Naive thymus-derived CD4-positive, alpha-beta T cell (primary cell): ENCODE measurements at regions not wholly inside any gene's neighbourhood (a gene's known extent, or its start where the extent isn't known, plus 50 kb on each side); places are given as distances from the start of the nearest gene placed in this dataset.

Experiments used
- ATAC-seq: fragments of 150-1000 bp; cut with Tn5 transposase; 2 replicates; pipeline ENCODE4 v1.10.0; 2021; ENCODE audit warnings: mild to moderate bottlenecking, moderate library complexity
- CTCF ChIA-PET: fragments of 350-600 bp; sonication (Branson Sonifier 250); formaldehyde crosslinking; loops from one replicate; lab custom pipeline; 2021; ENCODE audit warnings: antibody characterized with exemption; lab: Charles Lee
- POLR2A ChIA-PET: fragments of 350-600 bp; sonication (Branson Sonifier 250); formaldehyde crosslinking; loops from one replicate; lab custom pipeline; 2021; ENCODE audit warnings: antibody characterized with exemption, inconsistent platforms; lab: Charles Lee
- DNase-seq, 9 donors: peaks; one replicate each; pipeline versions ENCODE4 v3.0.0 to v3.0.0-alpha.2; 2020 to 2022; ENCODE audit warnings: mixed read lengths in 1 of 9
- H3K27ac ChIP-seq: one replicate; pipeline ENCODE4 v1.7.0; 2013; ENCODE audit warnings: mild to moderate bottlenecking, low read depth, low read length, moderate library complexity
- H3K27me3 ChIP-seq, 2 donors: one replicate each; pipeline ENCODE4 v1.7.0; 2013; ENCODE audit warnings: low read length in 2 of 2, mild to moderate bottlenecking in 2 of 2, moderate library complexity in 2 of 2; ENCODE audit not compliant: control insufficient read depth in 2 of 2, insufficient read depth in 2 of 2
- H3K36me3 ChIP-seq, 3 experiments: 1 replicate in 2 of 3; 2 replicates in 1 of 3; pipeline ENCODE4 v1.7.0; 2013; ENCODE audit warnings: low read length in 3 of 3, mild to moderate bottlenecking in 3 of 3, moderate library complexity in 1 of 3; ENCODE audit not compliant: insufficient read depth in 3 of 3, control insufficient read depth in 2 of 3
- H3K4me1 ChIP-seq, 2 donors: one replicate each; pipeline ENCODE4 v1.7.0; 2013; ENCODE audit warnings: low read length in 2 of 2, mild to moderate bottlenecking in 2 of 2, moderate library complexity in 1 of 2; ENCODE audit not compliant: control insufficient read depth in 2 of 2, insufficient read depth in 2 of 2
- H3K4me3 ChIP-seq: 2 replicates; pipeline ENCODE4 v1.7.0; 2013; ENCODE audit warnings: mild to moderate bottlenecking, low read length
- H3K9me3 ChIP-seq, 3 experiments: 1 replicate in 2 of 3; 2 replicates in 1 of 3; pipeline ENCODE4 v1.7.0; 2013; ENCODE audit warnings: low read length in 3 of 3; ENCODE audit not compliant: control insufficient read depth in 2 of 3
- H3K27ac Mint-ChIP-seq, 9 donors: one replicate each; pipeline ENCODE4 v1.8.0; 2020 to 2022; ENCODE audit warnings: mixed read lengths in 9 of 9, mild to moderate bottlenecking in 8 of 9, moderate library complexity in 5 of 9, inconsistent platforms in 2 of 9
- H3K27me3 Mint-ChIP-seq, 5 donors: one replicate each; pipeline ENCODE4 v1.8.0; 2021 to 2022; ENCODE audit warnings: mixed read lengths in 5 of 5, mild to moderate bottlenecking in 1 of 5
- H3K36me3 Mint-ChIP-seq, 5 donors: one replicate each; pipeline ENCODE4 v1.8.0; 2020 to 2022; ENCODE audit warnings: mixed read lengths in 5 of 5, mild to moderate bottlenecking in 3 of 5, inconsistent platforms in 1 of 5
- H3K4me1 Mint-ChIP-seq, 7 donors: one replicate each; pipeline ENCODE4 v1.8.0; 2020 to 2022; ENCODE audit warnings: mixed read lengths in 7 of 7, mild to moderate bottlenecking in 3 of 7, inconsistent platforms in 1 of 7
- H3K4me3 Mint-ChIP-seq, 10 donors: one replicate each; pipeline ENCODE4 v1.8.0; 2020 to 2022; ENCODE audit warnings: mild to moderate bottlenecking in 10 of 10, mixed read lengths in 10 of 10, moderate library complexity in 6 of 10, inconsistent platforms in 2 of 10
- H3K9me3 Mint-ChIP-seq, 11 donors: one replicate each; pipeline ENCODE4 v1.8.0; 2020 to 2022; ENCODE audit warnings: mixed read lengths in 11 of 11, mild to moderate bottlenecking in 4 of 11, inconsistent platforms in 1 of 11, moderate library complexity in 1 of 11
- intact Hi-C, 2 donors: fragments of 100-400 bp; cut with micrococcal nuclease; formaldehyde crosslinking; loops; one replicate each; pipeline ENCODE4 v1.15.1; 2023

DNA sequence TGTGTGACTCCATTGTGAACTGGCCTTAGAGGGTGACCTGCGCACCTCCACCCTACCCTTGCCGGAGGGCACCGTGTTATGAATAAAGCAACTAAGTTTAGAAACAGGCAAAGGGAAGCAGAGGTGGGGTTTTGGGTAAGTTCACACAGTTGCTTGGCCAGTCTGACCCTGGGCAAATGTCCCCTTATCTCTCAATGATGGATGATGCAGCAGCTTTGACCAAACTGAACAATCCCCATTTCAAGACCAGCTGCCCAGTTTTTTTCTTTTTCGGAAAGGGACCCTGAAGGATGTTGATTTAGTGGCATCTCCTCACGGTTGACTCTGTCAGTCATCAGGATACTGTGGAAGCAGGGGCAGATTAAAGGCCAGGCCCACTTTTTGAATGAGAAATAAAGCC, 68.7 kb upstream of the PRDM1 start:
- Mint-ChIP-seq H3K27me3 (peaks cover 7 to 37% (median 9%) of the 10 kb centered on the region in 5 donors), H3K4me1 (peaks cover 0 to 6% (median 0%) of the 10 kb centered on the region in 7 donors), H3K27ac (no peak overlapping the region), H3K36me3 (peaks cover 0 to 7% (median 0%) of the 10 kb centered on the region in 5 donors), H3K9me3 (peaks cover 0 to 2% (median 0%) of the 10 kb centered on the region in 11 donors), H3K4me3 (no peak overlapping the region)
- H3K4me3 ChIP-seq = no peak overlapping the region
- DNase-seq (no peak), ATAC-seq (no peak)
- no peaks in the 10 kb centered on the region for H3K27me3 ChIP-seq
- POLR2A ChIA-PET = no interaction called here
- H3K9me3 ChIP-seq = no peaks in the 10 kb centered on the region
- H3K36me3 ChIP-seq = no peaks in the 10 kb centered on the region
- intact Hi-C loops = loop anchor here in 1 of 2 donors (5.0 kb wide), 1 partner anchor 40 kb away; no protein-coding TSS in a partner anchor
- CTCF ChIA-PET = no interaction called here
- no peak overlapping the region for H3K27ac ChIP-seq
- H3K4me1 ChIP-seq = no peaks in the 10 kb centered on the region

DNA sequence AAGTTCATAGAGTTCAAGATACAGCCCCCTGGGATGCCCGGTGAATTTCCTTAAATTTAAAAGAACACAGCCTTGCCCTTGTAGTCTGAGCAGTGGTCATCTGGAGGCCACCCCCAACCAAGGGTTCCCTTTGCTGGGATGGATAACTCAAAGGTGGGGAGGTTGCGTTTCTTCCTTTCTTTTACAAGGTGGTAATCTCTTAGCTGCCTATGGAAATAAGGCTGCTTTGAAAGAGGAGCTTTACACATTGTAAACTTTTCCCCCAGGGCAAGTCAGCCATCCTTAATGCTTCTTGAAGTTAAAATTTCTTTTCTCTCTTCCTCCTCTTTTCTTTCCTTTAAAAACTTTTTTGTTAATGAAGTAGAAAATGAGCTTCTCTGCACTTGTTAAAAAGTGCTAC, 71.2 kb upstream of the PRDM1 start:
- CTCF ChIA-PET = no interaction called here
- DNase-seq (no peak), ATAC-seq (no peak)
- Mint-ChIP-seq H3K4me1 (peaks cover 0 to 12% (median 0%) of the 10 kb centered on the region in 7 donors), H3K4me3 (no peak overlapping the region), H3K27me3 (peaks cover 7 to 35% (median 9%) of the 10 kb centered on the region in 5 donors), H3K27ac (no peak overlapping the region), H3K36me3 (peaks cover 0 to 16% (median 0%) of the 10 kb centered on the region in 5 donors), H3K9me3 (peaks cover 0 to 3% (median 0%) of the 10 kb centered on the region in 11 donors)
- H3K4me1 ChIP-seq = no peaks in the 10 kb centered on the region
- no peak overlapping the region for H3K27ac ChIP-seq
- no peaks in the 10 kb centered on the region for H3K36me3 ChIP-seq
- intact Hi-C loops = loop anchor here (5.0 kb wide), 2 partner anchors 42 to 78 kb away; no protein-coding TSS in a partner anchor
- POLR2A ChIA-PET = no interaction called here
- no peaks in the 10 kb centered on the region for H3K27me3 ChIP-seq
- no peaks in the 10 kb centered on the region for H3K9me3 ChIP-seq
- no peak overlapping the region for H3K4me3 ChIP-seq

DNA sequence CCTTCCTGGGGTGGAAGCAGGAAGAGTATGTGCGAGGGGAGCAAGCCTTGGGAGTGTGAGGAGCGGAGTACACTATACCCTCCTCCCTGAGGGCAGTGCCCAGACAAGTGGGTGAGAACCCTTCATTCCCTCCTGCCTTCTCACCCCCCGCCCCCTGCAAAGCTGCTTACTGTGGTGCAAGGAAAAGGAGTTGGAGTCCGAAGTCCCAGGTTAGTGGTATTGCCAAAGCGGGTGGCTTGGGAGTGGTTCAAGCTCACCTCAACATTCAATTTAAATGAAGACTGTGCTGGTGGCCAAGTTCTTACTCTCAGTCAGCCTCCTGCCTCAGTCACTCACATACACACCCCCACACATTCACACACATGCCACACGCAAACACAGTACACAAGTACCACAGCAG, 74.7 kb upstream of the PRDM1 start:
- CTCF ChIA-PET = interaction anchor here (0.6 to 0.7 kb wide), 2 partner anchors 106 to 212 kb away, joined by 3 to 4 read pairs; no protein-coding TSS in a partner anchor
- intact Hi-C loops = loop anchor here in 1 of 2 donors (5.0 kb wide), 1 partner anchor 74 kb away; no protein-coding TSS in a partner anchor
- Histone ChIP-seq H3K4me1 (no peaks in the 10 kb centered on the region), H3K27ac (no peak overlapping the region), H3K36me3 (no peaks in the 10 kb centered on the region), H3K4me3 (no peak overlapping the region), H3K9me3 (no peaks in the 10 kb centered on the region), H3K27me3 (no peaks in the 10 kb centered on the region)
- no peak for DNase-seq
- Mint-ChIP-seq H3K4me1 (peaks cover 0 to 18% (median 0%) of the 10 kb centered on the region in 7 donors), H3K27ac (peak overlapping the region in 1 of 9 donors; percentile 57), H3K9me3 (peaks cover 0 to 8% (median 0%) of the 10 kb centered on the region in 11 donors), H3K4me3 (no peak overlapping the region), H3K36me3 (peaks cover 0 to 21% (median 0%) of the 10 kb centered on the region in 5 donors), H3K27me3 (peaks cover 0 to 39% (median 8%) of the 10 kb centered on the region in 5 donors)
- POLR2A ChIA-PET = no interaction called here
- ATAC-seq = no peak

DNA sequence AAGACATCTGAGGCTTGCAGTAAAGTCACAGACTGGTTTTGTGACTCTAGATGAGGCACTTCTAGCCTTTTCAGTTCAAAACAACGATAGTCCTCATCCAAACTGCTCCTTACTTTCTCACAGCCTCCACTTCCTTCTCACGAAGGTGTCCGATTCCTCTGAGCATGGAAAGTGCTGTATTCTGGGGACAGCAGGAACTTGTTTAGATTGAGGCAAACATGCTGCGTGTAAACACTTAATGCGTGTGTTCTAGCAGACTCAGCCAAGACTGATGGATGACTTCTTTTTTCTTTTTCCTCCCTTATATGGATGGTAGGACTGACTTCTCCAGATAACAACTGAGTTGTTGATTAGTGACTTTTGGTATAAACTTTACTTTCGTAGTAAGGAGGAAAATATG, 80.2 kb upstream of the PRDM1 start:
- H3K27ac ChIP-seq = no peak overlapping the region
- no peak overlapping the region for H3K27ac Mint-ChIP-seq
- no peaks in the 10 kb centered on the region for H3K9me3 ChIP-seq
- DNase-seq (no peak), ATAC-seq (no peak)
- intact Hi-C loops = no loop called here
- POLR2A ChIA-PET = no interaction called here
- H3K27me3 Mint-ChIP-seq = peaks cover 32 to 61% (median 45%) of the 10 kb centered on the region in 5 donors
- peaks cover 0 to 6% of the 10 kb centered on the region in 2 donors for H3K27me3 ChIP-seq
- H3K4me1 ChIP-seq = no peaks in the 10 kb centered on the region
- peaks cover 0 to 13% (median 0%) of the 10 kb centered on the region in 5 donors for H3K36me3 Mint-ChIP-seq
- H3K36me3 ChIP-seq = no peaks in the 10 kb centered on the region
- CTCF ChIA-PET = interaction anchor here (0.7 kb wide), 1 partner anchor 57 kb away, joined by 3 read pairs; no protein-coding TSS in a partner anchor
- H3K9me3 Mint-ChIP-seq = peaks cover 0 to 6% (median 0%) of the 10 kb centered on the region in 11 donors
- H3K4me1 Mint-ChIP-seq = peaks cover 0 to 6% (median 0%) of the 10 kb centered on the region in 7 donors
- no peak overlapping the region for H3K4me3 ChIP-seq
- H3K4me3 Mint-ChIP-seq = no peak overlapping the region

DNA sequence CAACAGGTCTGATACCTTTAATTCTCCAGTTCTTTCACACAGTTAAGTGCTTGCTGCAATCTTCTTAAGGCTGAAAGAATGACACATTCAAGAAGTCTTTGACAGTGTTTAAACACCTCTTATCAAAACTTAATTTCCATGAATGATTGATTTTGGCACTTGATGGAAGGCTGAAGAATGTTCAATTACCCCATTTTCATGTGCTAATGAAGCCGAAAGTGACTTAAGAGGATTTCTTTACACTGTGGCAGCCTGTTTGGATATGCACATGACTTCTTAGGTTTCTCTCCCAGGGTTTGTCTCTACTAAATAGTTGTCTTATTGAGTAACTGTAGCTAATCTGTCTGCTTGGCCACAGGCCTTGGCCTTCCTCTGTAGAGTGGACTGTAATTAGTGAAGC, 81.1 kb upstream of the PRDM1 start:
- no peaks in the 10 kb centered on the region for H3K4me1 ChIP-seq
- H3K27ac ChIP-seq = no peak overlapping the region
- DNase-seq = no peak
- H3K9me3 ChIP-seq = no peaks in the 10 kb centered on the region
- Mint-ChIP-seq H3K9me3 (peaks cover 0 to 6% (median 0%) of the 10 kb centered on the region in 11 donors), H3K36me3 (peaks cover 0 to 13% (median 0%) of the 10 kb centered on the region in 5 donors), H3K27me3 (peaks cover 37 to 66% (median 48%) of the 10 kb centered on the region in 5 donors), H3K27ac (no peak overlapping the region), H3K4me3 (no peak overlapping the region), H3K4me1 (peaks cover 0 to 6% (median 0%) of the 10 kb centered on the region in 7 donors)
- H3K4me3 ChIP-seq = no peak overlapping the region
- CTCF ChIA-PET = no interaction called here
- intact Hi-C loops = no loop called here
- POLR2A ChIA-PET = no interaction called here
- ATAC-seq = no peak
- H3K36me3 ChIP-seq = no peaks in the 10 kb centered on the region
- peaks cover 0 to 6% of the 10 kb centered on the region in 2 donors for H3K27me3 ChIP-seq

- H3K36me3 Mint-ChIP-seq = peaks cover 0 to 12% (median 0%) of the 10 kb centered on the region in 5 donors
- Histone ChIP-seq H3K27ac (no peak overlapping the region), H3K4me3 (no peak overlapping the region), H3K4me1 (no peaks in the 10 kb centered on the region), H3K27me3 (peaks cover 0 to 6% of the 10 kb centered on the region in 2 donors), H3K36me3 (no peaks in the 10 kb centered on the region), H3K9me3 (no peaks in the 10 kb centered on the region)
- peaks cover 49 to 66% (median 52%) of the 10 kb centered on the region in 5 donors for H3K27me3 Mint-ChIP-seq
- DNase-seq (no peak), ATAC-seq (no peak)
- H3K4me3 Mint-ChIP-seq = no peak overlapping the region
- ChIA-PET CTCF (no interaction called here), POLR2A (interaction anchor here (1.4 kb wide), 1 partner anchor 9 kb away, joined by 3 read pairs; no protein-coding TSS in a partner anchor)
- H3K27ac Mint-ChIP-seq = no peak overlapping the region
- intact Hi-C loops = no loop called here
- peaks cover 0 to 6% (median 0%) of the 10 kb centered on the region in 7 donors for H3K4me1 Mint-ChIP-seq
- peaks cover 0 to 6% (median 0%) of the 10 kb centered on the region in 11 donors for H3K9me3 Mint-ChIP-seq
Observed at GRCh38 chr6:106003268-106003987, 82.7 kb upstream of the PRDM1 start.
